HEK293 (cell line): ENCODE measurements at regions not wholly inside any gene's neighbourhood (a gene's known extent, or its start where the extent isn't known, plus 50 kb on each side); places are given as distances from the start of the nearest gene placed in this dataset.
"Not testable (repeated sequence)": the region's sequence is repeated elsewhere in the genome, so short reads cannot be mapped to it uniquely, and the experiment has no call there.

Experiments
- CTCF ChIA-PET: fragments of 350-600 bp; formaldehyde crosslinking; extraction: SDS; loops from one replicate; lab custom pipeline; 2021; ENCODE audit warnings: antibody characterized with exemption; lab: Yijun Ruan, JAX
- POLR2A ChIA-PET: fragments of 300-600 bp; formaldehyde crosslinking; extraction: SDS; loops from one replicate; lab custom pipeline; 2020; ENCODE audit warnings: antibody characterized with exemption, inconsistent platforms; lab: Yijun Ruan, JAX
- H3K27ac ChIP-seq: fragments of 200-500 bp; sonication (Bioruptor generic); 2 replicates; pipeline ENCODE4 v1.5.1; 2014; ENCODE audit warnings: low read depth, low read length, control low read depth, inconsistent platforms; ENCODE audit errors: extremely low read depth
- H3K36me3 ChIP-seq, 2 experiments: fragments of 200-500 bp in 1 of 2; sonication (Bioruptor generic) in 1 of 2; 1 replicate in 1 of 2; 2 replicates in 1 of 2; pipeline ENCODE4 v1.5.1; 2014 to 2017; ENCODE audit warnings: inconsistent platforms in 2 of 2, low read length in 2 of 2; ENCODE audit not compliant: control insufficient read depth in 2 of 2, insufficient read depth in 1 of 2
- H3K4me1 ChIP-seq: fragments of 200-500 bp; sonication (Bioruptor generic); 2 replicates; pipeline ENCODE4 v1.5.1; 2014; ENCODE audit warnings: mild to moderate bottlenecking, low read length, inconsistent platforms; ENCODE audit not compliant: control insufficient read depth, insufficient read depth
- H3K4me3 ChIP-seq: 2 replicates; pipeline ENCODE4 v1.5.1; 2011; ENCODE audit warnings: low read depth, mild to moderate bottlenecking, control low read depth, low read length, moderate library complexity
- H3K9me3 ChIP-seq: fragments of 200-500 bp; sonication (Bioruptor generic); 2 replicates; pipeline ENCODE4 v1.5.1; 2014; ENCODE audit warnings: low read depth, low read length, inconsistent platforms; ENCODE audit not compliant: control insufficient read depth, insufficient read depth
- HOXA7 ChIP-seq: sonication (generic); formaldehyde crosslinking; IDR thresholded peaks from 2 replicates; pipeline ENCODE4 v1.8.1; 2022; ENCODE audit warnings: missing genetic modification reagents, borderline replicate concordance
- OSR2 ChIP-seq: fragments of 450-650 bp; formaldehyde crosslinking; IDR thresholded peaks from 2 replicates; pipeline ENCODE4 v1.5.1; 2016; ENCODE audit warnings: missing biosample characterization, missing genetic modification characterization
- SCRT2 ChIP-seq: fragments of 450-650 bp; formaldehyde crosslinking; IDR thresholded peaks from 2 replicates; pipeline ENCODE4 v1.5.1; 2016; ENCODE audit warnings: missing biosample characterization, missing genetic modification characterization
- ZFP69B ChIP-seq: fragments of 450-650 bp; formaldehyde crosslinking; IDR thresholded peaks from 2 replicates; pipeline ENCODE4 v1.5.1; 2016; ENCODE audit warnings: missing biosample characterization, missing genetic modification characterization
- ZNF16 ChIP-seq: fragments of 450-650 bp; formaldehyde crosslinking; IDR thresholded peaks from 2 replicates; pipeline ENCODE4 v1.5.1; 2016; ENCODE audit warnings: low read depth, missing biosample characterization, missing genetic modification characterization
- ZNF174 ChIP-seq: fragments of 450-650 bp; formaldehyde crosslinking; IDR thresholded peaks from 2 replicates; pipeline ENCODE4 v1.5.0; 2017; ENCODE audit warnings: missing biosample characterization, mild to moderate bottlenecking, missing genetic modification characterization
- ZNF335 ChIP-seq: fragments of 450-650 bp; formaldehyde crosslinking; conservative IDR thresholded peaks from 2 replicates; pipeline ENCODE4 v1.5.1; 2016; ENCODE audit warnings: missing biosample characterization, missing genetic modification characterization
- ZNF394 ChIP-seq: fragments of 450-650 bp; formaldehyde crosslinking; IDR thresholded peaks from 2 replicates; pipeline ENCODE4 v1.5.1; 2016; ENCODE audit warnings: missing biosample characterization, missing genetic modification characterization, mild to moderate bottlenecking, moderate library complexity, borderline replicate concordance
- ZNF426 ChIP-seq: fragments of 450-650 bp; formaldehyde crosslinking; IDR thresholded peaks from 2 replicates; pipeline ENCODE4 v1.5.1; 2017; ENCODE audit warnings: missing biosample characterization, missing genetic modification characterization, mild to moderate bottlenecking, inconsistent platforms, moderate library complexity
- ZNF560 ChIP-seq: fragments of 450-650 bp; formaldehyde crosslinking; IDR thresholded peaks from 2 replicates; pipeline ENCODE4 v1.5.1; 2017; ENCODE audit warnings: missing biosample characterization, missing genetic modification characterization, borderline replicate concordance
- ZNF660 ChIP-seq: fragments of 450-650 bp; IDR thresholded peaks from 2 replicates; pipeline ENCODE4 v1.5.1; 2018; ENCODE audit warnings: missing biosample characterization, mild to moderate bottlenecking, missing genetic modification characterization
- TF ChIP-seq, protein P1 (sequence below): fragments of 450-650 bp; formaldehyde crosslinking; IDR thresholded peaks from 2 replicates; pipeline ENCODE4 v1.5.1; 2016; ENCODE audit warnings: missing biosample characterization, missing genetic modification characterization
- TF ChIP-seq, protein P2 (sequence below): fragments of 450-650 bp; formaldehyde crosslinking; conservative IDR thresholded peaks from 2 replicates; pipeline ENCODE4 v1.5.1; 2016; ENCODE audit warnings: low read depth, missing biosample characterization, missing genetic modification characterization

- CTCF ChIA-PET = no interaction called here
- TF ChIP-seq, protein P1, sequence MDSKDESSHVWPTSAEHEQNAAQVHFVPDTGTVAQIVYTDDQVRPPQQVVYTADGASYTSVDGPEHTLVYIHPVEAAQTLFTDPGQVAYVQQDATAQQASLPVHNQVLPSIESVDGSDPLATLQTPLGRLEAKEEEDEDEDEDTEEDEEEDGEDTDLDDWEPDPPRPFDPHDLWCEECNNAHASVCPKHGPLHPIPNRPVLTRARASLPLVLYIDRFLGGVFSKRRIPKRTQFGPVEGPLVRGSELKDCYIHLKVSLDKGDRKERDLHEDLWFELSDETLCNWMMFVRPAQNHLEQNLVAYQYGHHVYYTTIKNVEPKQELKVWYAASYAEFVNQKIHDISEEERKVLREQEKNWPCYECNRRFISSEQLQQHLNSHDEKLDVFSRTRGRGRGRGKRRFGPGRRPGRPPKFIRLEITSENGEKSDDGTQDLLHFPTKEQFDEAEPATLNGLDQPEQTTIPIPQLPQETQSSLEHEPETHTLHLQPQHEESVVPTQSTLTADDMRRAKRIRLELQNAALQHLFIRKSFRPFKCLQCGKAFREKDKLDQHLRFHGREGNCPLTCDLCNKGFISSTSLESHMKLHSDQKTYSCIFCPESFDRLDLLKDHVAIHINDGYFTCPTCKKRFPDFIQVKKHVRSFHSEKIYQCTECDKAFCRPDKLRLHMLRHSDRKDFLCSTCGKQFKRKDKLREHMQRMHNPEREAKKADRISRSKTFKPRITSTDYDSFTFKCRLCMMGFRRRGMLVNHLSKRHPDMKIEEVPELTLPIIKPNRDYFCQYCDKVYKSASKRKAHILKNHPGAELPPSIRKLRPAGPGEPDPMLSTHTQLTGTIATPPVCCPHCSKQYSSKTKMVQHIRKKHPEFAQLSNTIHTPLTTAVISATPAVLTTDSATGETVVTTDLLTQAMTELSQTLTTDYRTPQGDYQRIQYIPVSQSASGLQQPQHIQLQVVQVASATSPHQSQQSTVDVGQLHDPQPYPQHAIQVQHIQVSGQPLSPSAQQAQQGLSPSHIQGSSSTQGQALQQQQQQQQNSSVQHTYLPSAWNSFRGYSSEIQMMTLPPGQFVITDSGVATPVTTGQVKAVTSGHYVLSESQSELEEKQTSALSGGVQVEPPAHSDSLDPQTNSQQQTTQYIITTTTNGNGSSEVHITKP (tag by site-specific recombination) = no peak
- TF ChIP-seq ZNF174 (tag by site-specific recombination) = no peak
- no peak for TF ChIP-seq OSR2 (tag by site-specific recombination)
- no peak for TF ChIP-seq ZFP69B
- no peak for TF ChIP-seq SCRT2 (tag by site-specific recombination)
- no peak for TF ChIP-seq HOXA7 (CRISPR knock-in tag)
- no peak for TF ChIP-seq ZNF426 (tag by site-specific recombination)
- POLR2A ChIA-PET = no interaction called here
- no peaks in the 10 kb centered on the region for H3K9me3 ChIP-seq
- H3K27ac ChIP-seq = no peak overlapping the region
- H3K4me1 ChIP-seq = no peaks in the 10 kb centered on the region
- no peaks in the 10 kb centered on the region for H3K36me3 ChIP-seq
- no peak overlapping the region for H3K4me3 ChIP-seq
Observed at GRCh38 chr4:87916626-87917025, 58.9 kb upstream of the SPP1 start.

DNA sequence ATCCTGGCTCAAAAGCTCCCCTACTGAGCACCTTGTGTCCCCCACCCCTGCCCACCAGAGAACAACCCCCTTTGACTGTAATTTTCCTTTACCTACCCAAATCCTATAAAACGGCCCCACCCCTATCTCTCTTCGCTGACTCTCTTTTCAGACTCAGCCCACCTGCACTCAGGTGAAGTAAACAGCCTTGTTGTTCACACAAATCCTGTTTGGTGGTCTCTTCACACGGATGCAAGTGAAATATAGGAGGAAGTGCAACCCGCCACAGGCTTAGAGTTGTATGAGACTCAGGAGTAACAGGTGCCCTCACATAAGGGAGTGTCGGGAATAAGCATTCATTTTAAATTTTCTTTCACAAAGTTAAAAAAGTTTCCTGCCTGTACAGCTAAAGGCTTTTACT is 57.6 kb upstream of the SPP1 start:
- H3K36me3 ChIP-seq, POLR2A ChIA-PET, CTCF ChIA-PET, H3K27ac ChIP-seq, H3K9me3 ChIP-seq, H3K4me3 ChIP-seq, H3K4me1 ChIP-seq: not testable (repeated sequence)

GRCh38 chr4:87918314-87919058 is 57.0 kb upstream of the SPP1 start:
- H3K4me3 ChIP-seq = no peak overlapping the region
- TF ChIP-seq ZNF560 = no peak
- TF ChIP-seq ZNF16 (tag by site-specific recombination) = no peak
- no peak for TF ChIP-seq ZNF394 (tag by site-specific recombination)
- no peak for TF ChIP-seq ZNF335 (tag by site-specific recombination)
- no peak for TF ChIP-seq ZNF660 (tag by site-specific recombination)
- TF ChIP-seq, protein P2, sequence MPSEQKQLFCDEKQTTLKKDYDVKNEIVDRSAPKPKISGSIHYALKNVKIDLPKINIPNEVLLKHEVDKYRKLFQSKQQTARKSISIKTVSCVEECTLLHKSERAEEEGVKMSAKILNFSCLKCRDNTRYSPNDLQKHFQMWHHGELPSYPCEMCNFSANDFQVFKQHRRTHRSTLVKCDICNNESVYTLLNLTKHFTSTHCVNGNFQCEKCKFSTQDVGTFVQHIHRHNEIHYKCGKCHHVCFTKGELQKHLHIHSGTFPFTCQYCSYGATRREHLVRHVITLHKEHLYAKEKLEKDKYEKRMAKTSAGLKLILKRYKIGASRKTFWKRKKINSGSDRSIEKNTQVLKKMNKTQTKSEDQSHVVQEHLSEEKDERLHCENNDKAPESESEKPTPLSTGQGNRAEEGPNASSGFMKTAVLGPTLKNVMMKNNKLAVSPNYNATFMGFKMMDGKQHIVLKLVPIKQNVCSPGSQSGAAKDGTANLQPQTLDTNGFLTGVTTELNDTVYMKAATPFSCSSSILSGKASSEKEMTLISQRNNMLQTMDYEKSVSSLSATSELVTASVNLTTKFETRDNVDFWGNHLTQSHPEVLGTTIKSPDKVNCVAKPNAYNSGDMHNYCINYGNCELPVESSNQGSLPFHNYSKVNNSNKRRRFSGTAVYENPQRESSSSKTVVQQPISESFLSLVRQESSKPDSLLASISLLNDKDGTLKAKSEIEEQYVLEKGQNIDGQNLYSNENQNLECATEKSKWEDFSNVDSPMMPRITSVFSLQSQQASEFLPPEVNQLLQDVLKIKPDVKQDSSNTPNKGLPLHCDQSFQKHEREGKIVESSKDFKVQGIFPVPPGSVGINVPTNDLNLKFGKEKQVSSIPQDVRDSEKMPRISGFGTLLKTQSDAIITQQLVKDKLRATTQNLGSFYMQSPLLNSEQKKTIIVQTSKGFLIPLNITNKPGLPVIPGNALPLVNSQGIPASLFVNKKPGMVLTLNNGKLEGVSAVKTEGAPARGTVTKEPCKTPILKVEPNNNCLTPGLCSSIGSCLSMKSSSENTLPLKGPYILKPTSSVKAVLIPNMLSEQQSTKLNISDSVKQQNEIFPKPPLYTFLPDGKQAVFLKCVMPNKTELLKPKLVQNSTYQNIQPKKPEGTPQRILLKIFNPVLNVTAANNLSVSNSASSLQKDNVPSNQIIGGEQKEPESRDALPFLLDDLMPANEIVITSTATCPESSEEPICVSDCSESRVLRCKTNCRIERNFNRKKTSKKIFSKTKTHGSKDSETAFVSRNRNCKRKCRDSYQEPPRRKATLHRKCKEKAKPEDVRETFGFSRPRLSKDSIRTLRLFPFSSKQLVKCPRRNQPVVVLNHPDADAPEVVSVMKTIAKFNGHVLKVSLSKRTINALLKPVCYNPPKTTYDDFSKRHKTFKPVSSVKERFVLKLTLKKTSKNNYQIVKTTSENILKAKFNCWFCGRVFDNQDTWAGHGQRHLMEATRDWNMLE (tag by site-specific recombination) = no peak
- TF ChIP-seq, all 188 proteins: peak for 0
- no peaks in the 10 kb centered on the region for H3K9me3 ChIP-seq
- no peak overlapping the region for H3K27ac ChIP-seq
- no peaks in the 10 kb centered on the region for H3K36me3 ChIP-seq
- no peaks in the 10 kb centered on the region for H3K4me1 ChIP-seq
- POLR2A ChIA-PET = no interaction called here
- CTCF ChIA-PET = no interaction called here

GRCh38 chr4:87919304-87919703 is 56.2 kb upstream of the SPP1 start:
- POLR2A ChIA-PET, H3K27ac ChIP-seq: not testable (repeated sequence)

More at GRCh38 chr4:87919304-87919703, 56.2 kb upstream of the SPP1 start:
- H3K4me1 ChIP-seq, H3K36me3 ChIP-seq, H3K9me3 ChIP-seq, H3K4me3 ChIP-seq, CTCF ChIA-PET: not testable (repeated sequence)
